ENCODE measurements at regions not wholly inside any gene's neighbourhood (a gene's known extent, or its start where the extent isn't known, plus 50 kb on each side); places are given as distances from the start of the nearest gene placed in this dataset.

GRCh38 chr1:211192227-211192626 lies 58.3 kb upstream of the KCNH1 start:
- TF ChIP-seq CTCF (conservative IDR thresholded peaks at IDR 0.05; ENCODE audit: low read depth, low read length) (no peak), BHLHE40 (IDR thresholded peaks at IDR 0.05; ENCODE audit: low read depth, low read length) (no peak), RAD21 (IDR thresholded peaks at IDR 0.05; ENCODE audit: low read length) (no peak), POLR2A (IDR thresholded peaks at IDR 0.05; ENCODE audit: low read depth, low read length) (no peak), USF2 (IDR thresholded peaks at IDR 0.05; ENCODE audit: low read depth, low read length) (no peak), NFE2L2 (IDR thresholded peaks at IDR 0.05; ENCODE audit: low read depth, low read length) (no peak), MXI1 (IDR thresholded peaks at IDR 0.05; ENCODE audit: borderline replicate concordance, low read depth, low read length) (no peak), RFX5 (IDR thresholded peaks at IDR 0.05; ENCODE audit: low read depth, low read length) (no peak), FOS (IDR thresholded peaks at IDR 0.05; ENCODE audit: low read depth, low read length) (no peak), SMC3 (IDR thresholded peaks at IDR 0.05; ENCODE audit: low read depth, low read length) (no peak), CHD1 (IDR thresholded peaks at IDR 0.05; ENCODE audit: low read depth, low read length) (no peak), MAFK (IDR thresholded peaks at IDR 0.05; ENCODE audit: low read depth, low read length) (no peak), RCOR1 (IDR thresholded peaks at IDR 0.05; ENCODE audit: insufficient replicate concordance, low read length) (no peak), MAZ (IDR thresholded peaks at IDR 0.05; ENCODE audit: borderline replicate concordance, low read depth, low read length) (no peak)

All from IMR-90 (cell line).